NCI-H345 treated with DMSO at 0.1 percent for 48 hours (cell line): ENCODE measurements at regions not wholly inside any gene's neighbourhood (a gene's known extent, or its start where the extent isn't known, plus 50 kb on each side); places are given as distances from the start of the nearest gene placed in this dataset.
A peak's percentile ranks its signal among the peaks of the same experiment; 100 is the strongest.

Experiments used
- DNase-seq: peaks from one replicate; lab custom pipeline; 2025; ENCODE audit not compliant: unreplicated experiment; lab: John Stamatoyannopoulos, UW

GRCh38 chr9:113695901-113696300 lies 180.2 kb upstream of the ZNF618 start:
- DNase-seq: no peak

GRCh38 chr9:113701774-113702755 lies 174.0 kb upstream of the ZNF618 start:
- no peak for DNase-seq

GRCh38 chr9:113705306-113705927 lies 170.7 kb upstream of the ZNF618 start:
- no peak for DNase-seq

- no peak for DNase-seq
Observed at GRCh38 chr9:113705928-113706519, 170.1 kb upstream of the ZNF618 start.

- DNase-seq: no peak
Observed at GRCh38 chr9:113707953-113708695, 168.0 kb upstream of the ZNF618 start.

GRCh38 chr9:113708821-113709713 lies 167.0 kb upstream of the ZNF618 start:
- no peak for DNase-seq

GRCh38 chr9:113709721-113710120 lies 166.4 kb upstream of the ZNF618 start:
- no peak for DNase-seq

- no peak for DNase-seq
Observed at GRCh38 chr9:113711251-113711650, 164.9 kb upstream of the ZNF618 start.

- DNase-seq: no peak
Observed at GRCh38 chr9:113712053-113712452, 164.1 kb upstream of the ZNF618 start.

- no peak for DNase-seq
Observed at GRCh38 chr9:113715086-113715485, 161.0 kb upstream of the ZNF618 start.

GRCh38 chr9:113719919-113720318 lies 156.2 kb upstream of the ZNF618 start:
- no peak for DNase-seq

- no peak for DNase-seq
Observed at GRCh38 chr9:113720495-113720894, 155.6 kb upstream of the ZNF618 start.

- no peak for DNase-seq
Observed at GRCh38 chr9:113721856-113722255, 154.3 kb upstream of the ZNF618 start.

GRCh38 chr9:113724202-113724601 lies 151.9 kb upstream of the ZNF618 start:
- DNase-seq: no peak

- no peak for DNase-seq
Observed at GRCh38 chr9:113728989-113729388, 147.1 kb upstream of the ZNF618 start.

GRCh38 chr9:113734826-113735225 lies 141.3 kb upstream of the ZNF618 start:
- no peak for DNase-seq

GRCh38 chr9:113737517-113738271 lies 138.4 kb upstream of the ZNF618 start:
- peak; percentile 4 for DNase-seq

GRCh38 chr9:113738496-113738892 lies 137.6 kb upstream of the ZNF618 start:
- DNase-seq: no peak

GRCh38 chr9:113738893-113739604 lies 137.1 kb upstream of the ZNF618 start:
- DNase-seq: no peak
